Stimulated activated CD8-positive, alpha-beta memory T cell treated with anti-CD3 and anti-CD28 coated beads, Interleukin-4, amount 100 ng/mL, for 48 hours (primary cell): ENCODE measurements at regions not wholly inside any gene's neighbourhood (a gene's known extent, or its start where the extent isn't known, plus 50 kb on each side); places are given as distances from the start of the nearest gene placed in this dataset.

Experiments used
- DNase-seq: peaks from one replicate; pipeline ENCODE4 v3.0.0-alpha.2; 2020

GRCh38 chr1:209048941-209049669 lies 534.4 kb upstream of the CAMK1G start:
- DNase-seq: no peak

GRCh38 chr1:209051570-209051969 lies 531.9 kb upstream of the CAMK1G start:
- DNase-seq: no peak

- no peak for DNase-seq
These were observed 529.9 kb upstream of the CAMK1G start for GRCh38 chr1:209053587-209053986.

- DNase-seq: no peak
These were observed 526.4 kb upstream of the CAMK1G start for GRCh38 chr1:209057083-209057482.

- DNase-seq: no peak
These were observed 525.6 kb upstream of the CAMK1G start for GRCh38 chr1:209057901-209058300.

- DNase-seq: no peak
These were observed 524.1 kb upstream of the CAMK1G start for GRCh38 chr1:209059376-209059775.

- no peak for DNase-seq
These were observed 523.5 kb upstream of the CAMK1G start for GRCh38 chr1:209059981-209060380.

- no peak for DNase-seq
These were observed 521.4 kb upstream of the CAMK1G start for GRCh38 chr1:209062081-209062620.

- DNase-seq: no peak
These were observed 520.7 kb upstream of the CAMK1G start for GRCh38 chr1:209062863-209063262.

GRCh38 chr1:209063767-209064659 lies 519.5 kb upstream of the CAMK1G start:
- DNase-seq: no peak

GRCh38 chr1:209064850-209065706 lies 518.4 kb upstream of the CAMK1G start:
- no peak for DNase-seq

- no peak for DNase-seq
These were observed 511.0 kb upstream of the CAMK1G start for GRCh38 chr1:209072481-209072880.

- no peak for DNase-seq
These were observed 509.6 kb upstream of the CAMK1G start for GRCh38 chr1:209073879-209074278.

- no peak for DNase-seq
These were observed 508.8 kb upstream of the CAMK1G start for GRCh38 chr1:209074575-209075250.

GRCh38 chr1:209076688-209077087 lies 506.8 kb upstream of the CAMK1G start:
- DNase-seq: no peak

GRCh38 chr1:209080170-209080781 lies 503.2 kb upstream of the CAMK1G start:
- DNase-seq: no peak

- DNase-seq: no peak
These were observed 496.9 kb upstream of the CAMK1G start for GRCh38 chr1:209086486-209087192.

- no peak for DNase-seq
These were observed 489.1 kb upstream of the CAMK1G start for GRCh38 chr1:209094384-209094783.

GRCh38 chr1:209095627-209096595 lies 487.6 kb upstream of the CAMK1G start:
- DNase-seq: no peak

- DNase-seq: no peak
These were observed 483.1 kb upstream of the CAMK1G start for GRCh38 chr1:209100460-209100859.
